ENCODE measurements at regions not wholly inside any gene's neighbourhood (a gene's known extent, or its start where the extent isn't known, plus 50 kb on each side); places are given as distances from the start of the nearest gene placed in this dataset.

DNA sequence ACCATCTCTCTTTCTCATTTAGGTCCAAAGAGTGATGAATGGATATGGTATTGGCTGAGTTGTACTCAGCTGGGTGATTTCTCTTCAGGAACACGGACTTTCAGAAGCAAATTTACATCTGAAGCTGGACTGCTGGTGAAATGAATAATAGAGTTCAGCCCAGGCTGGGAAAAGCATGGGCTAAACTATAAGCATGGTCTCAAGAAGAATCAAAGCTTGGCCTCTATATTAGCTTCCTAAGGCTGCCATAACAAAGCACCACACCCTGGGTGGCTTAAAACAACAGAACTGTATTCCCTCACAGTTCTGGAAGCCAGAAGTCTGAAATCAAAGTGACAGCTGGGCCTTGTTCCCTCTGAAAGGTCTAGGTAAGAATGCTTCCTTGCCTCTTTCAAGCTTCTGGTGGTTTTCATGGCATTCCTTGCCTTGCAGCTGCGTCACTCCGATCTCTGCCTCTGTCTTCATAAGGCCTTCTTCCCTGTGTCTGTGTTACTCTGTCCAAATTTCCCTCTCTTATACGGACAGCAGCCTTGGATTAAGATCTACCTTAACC, 89.8 kb upstream of the CES5A start:
- in situ Hi-C loops (cut with MboI; ENCODE audit: low pct_unique_long_range_greater_than_20kb, low sequenced_read_pairs), result no loop called here

DNA sequence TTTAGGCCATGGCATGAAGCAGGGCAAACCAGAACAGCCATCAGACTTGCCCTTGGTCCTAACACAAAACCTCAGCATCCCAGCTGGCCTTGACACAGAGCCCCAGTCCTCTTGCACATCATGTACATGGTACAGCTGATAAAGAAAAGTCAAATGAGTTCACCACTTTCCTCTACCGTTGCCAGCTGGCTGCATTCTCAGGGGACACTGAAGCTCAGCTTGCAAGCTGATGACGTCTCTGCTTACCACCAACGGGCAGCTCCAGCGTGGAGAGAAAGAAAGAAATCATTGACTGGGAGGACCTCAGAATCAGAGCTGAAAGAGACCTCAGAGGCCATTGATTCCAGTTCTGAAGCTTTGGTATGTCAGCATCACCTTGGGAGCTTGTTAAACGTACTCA, 80.7 kb upstream of the CES5A start:
- in situ Hi-C loops (cut with MboI; ENCODE audit: low pct_unique_long_range_greater_than_20kb, low sequenced_read_pairs), result no loop called here
- DNase-seq, result no peak

More for the DNA sequence above, 89.8 kb upstream of the CES5A start:
- no peak for DNase-seq

DNA sequence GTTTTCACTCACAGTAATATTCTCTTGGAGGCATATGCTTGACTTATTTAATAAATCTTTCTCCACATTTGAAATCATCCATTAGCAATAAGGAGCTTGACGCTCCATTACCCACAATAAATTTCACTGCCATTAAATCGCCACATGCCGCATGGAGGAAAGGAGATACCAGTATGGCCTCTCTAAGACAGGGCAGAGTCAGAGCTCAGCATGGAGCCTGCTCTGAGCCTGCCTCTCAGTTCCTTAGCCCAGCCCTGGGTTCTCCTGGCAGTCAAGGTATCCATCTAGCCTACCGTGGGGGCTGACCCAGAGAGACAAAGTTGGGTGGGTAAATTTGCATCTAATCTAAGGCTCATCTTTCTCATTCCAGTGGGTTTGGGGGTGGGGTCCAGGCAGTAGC, 80.3 kb upstream of the CES5A start:
- in situ Hi-C loops (cut with MboI; ENCODE audit: low pct_unique_long_range_greater_than_20kb, low sequenced_read_pairs), result no loop called here
- DNase-seq, result no peak

DNA sequence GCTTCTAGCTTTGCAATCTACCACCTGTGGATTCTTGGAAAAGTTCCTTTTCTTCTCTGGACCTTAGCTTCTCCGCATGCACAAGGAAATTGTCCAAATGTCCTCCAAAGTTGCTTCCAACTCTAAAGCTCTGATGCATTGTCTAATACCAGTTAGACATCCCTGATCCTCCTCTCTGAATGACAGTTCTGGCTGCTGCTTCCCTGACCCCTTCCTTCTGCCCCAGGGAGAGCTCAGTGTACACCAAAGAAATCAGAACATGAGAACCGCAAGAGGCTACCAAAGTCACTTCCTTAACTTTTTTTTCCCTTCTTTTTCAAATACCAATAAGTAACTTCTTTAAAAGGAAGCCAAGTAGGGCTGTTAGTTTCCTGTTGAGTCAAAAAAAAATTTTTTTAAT, 79.7 kb upstream of the CES5A start:
- in situ Hi-C loops (cut with MboI; ENCODE audit: low pct_unique_long_range_greater_than_20kb, low sequenced_read_pairs), result no loop called here
- no peak for DNase-seq

DNA sequence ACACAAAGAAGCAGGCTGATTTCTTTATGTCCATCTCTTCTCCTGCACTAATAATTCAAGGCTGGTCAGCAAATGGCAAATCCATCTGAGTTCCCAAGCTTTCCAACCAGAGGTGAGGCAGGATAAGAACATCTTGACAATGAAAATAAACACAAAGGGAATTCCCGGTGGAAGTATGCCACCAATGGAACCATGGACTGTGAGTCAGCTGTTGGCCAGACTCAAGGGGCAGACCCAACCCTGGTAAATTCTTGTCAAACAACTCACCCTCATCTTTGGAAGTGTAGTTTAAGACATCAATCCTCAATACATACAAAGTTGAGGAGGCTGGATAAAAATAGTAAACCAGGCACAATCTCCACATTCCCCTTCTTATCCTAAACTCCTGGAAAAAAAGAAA, 74.3 kb upstream of the CES5A start:
- in situ Hi-C loops (cut with MboI; ENCODE audit: low pct_unique_long_range_greater_than_20kb, low sequenced_read_pairs), result no loop called here
- DNase-seq, result no peak

DNA sequence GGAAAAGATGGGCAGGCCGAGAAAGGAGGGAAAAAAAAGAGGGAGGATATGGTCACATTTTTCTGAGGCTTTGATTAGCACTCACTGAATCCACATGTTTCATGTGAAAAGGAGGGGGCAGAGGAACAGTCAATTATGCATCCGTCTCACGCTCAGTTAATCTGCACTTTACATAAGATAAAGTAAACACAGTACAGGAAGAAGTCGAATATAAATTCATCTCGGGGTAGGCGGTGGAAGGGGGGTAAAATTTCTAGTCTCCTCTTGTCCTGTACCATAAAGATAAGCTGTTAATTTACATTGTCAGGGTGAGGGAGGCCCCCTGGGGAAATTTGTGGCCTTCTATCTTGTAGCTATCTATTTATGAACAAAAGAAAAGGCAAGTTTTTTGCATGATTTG, 73.1 kb upstream of the CES5A start:
- no peak for DNase-seq

DNA sequence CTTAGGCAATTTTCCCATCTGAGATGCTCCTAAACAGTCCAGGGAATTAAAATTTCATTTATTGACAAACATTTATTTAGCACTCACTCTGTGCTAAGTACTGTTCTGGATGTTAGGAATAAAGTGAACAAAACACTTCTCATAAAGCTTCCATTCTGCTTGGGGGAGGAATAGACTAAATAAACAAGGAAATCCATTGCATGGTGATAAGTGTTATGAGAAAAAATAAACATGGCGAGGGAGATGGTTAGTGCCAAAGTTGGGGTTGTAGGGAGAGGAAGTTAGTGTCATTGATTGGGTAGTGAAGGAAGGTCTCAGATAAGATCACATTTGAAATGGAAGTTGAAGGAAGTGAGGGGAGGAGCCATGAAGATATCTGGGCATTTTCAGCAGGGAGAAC, 72.2 kb upstream of the CES5A start:
- no peak for DNase-seq
- in situ Hi-C loops (cut with MboI; ENCODE audit: low pct_unique_long_range_greater_than_20kb, low sequenced_read_pairs), result no loop called here

More for the DNA sequence above, 73.1 kb upstream of the CES5A start:
- in situ Hi-C loops (cut with MboI; ENCODE audit: low pct_unique_long_range_greater_than_20kb, low sequenced_read_pairs), result no loop called here

DNA sequence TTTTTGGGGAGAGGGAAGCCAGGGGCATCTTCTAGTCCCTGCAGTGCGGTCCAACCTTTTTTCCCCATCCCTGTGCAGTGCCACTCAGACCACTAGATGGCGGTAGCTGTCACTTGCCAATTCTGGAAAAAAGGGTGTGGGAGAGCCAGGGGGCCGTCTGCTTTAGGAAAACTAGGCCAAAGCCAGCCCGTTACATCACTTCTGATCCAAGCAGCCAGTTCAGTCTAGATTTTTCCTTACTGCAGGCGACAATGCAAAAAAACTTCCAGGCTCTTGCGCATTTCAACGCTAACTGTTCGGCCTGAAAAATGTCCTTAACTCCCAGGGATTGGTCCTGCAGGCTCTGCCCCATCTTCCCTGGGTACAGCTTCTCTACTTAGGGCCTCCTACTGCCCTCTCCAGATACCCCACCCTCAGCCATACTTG, 69.2 kb upstream of the CES5A start:
- peak; percentile 55 for DNase-seq
- in situ Hi-C loops (cut with MboI; ENCODE audit: low pct_unique_long_range_greater_than_20kb, low sequenced_read_pairs), result no loop called here

DNA sequence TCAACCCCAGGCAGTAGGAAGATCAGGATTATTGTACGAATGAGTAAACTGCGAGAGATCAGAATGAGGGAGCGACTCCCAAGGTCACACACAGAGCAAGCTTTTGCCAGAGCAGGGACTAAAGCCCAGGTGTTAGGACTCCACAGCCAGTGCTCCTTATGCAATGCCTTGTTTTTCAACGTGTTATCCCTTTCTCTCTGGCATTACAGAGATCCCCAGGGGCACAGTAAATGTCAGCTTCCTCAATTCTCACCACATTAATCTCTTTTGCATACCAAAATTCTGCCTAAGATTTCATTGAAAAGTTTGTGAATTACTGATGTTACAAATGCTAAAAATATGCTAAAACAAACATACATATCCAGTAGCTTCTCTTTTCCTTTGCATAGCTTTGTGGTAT, 68.1 kb upstream of the CES5A start:
- no peak for DNase-seq
- in situ Hi-C loops (cut with MboI; ENCODE audit: low pct_unique_long_range_greater_than_20kb, low sequenced_read_pairs), result no loop called here

DNA sequence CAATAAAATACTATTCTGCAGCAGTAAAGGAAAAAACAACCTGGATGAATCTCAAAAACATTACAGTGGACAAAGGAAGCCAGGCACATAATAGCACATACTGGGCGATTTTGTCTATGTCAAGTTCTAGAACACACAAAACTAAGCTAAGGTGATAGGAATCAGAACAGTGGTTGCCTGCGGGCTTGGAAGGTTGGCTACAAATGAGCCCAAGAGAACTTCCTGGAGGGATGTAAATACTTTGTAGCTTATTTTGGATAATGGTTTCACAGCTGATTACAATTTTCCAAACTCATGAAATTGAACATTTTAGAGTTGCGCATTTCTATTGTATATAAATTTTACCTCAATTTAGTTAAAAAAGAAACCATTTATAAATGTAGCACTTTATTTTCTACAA, 67.6 kb upstream of the CES5A start:
- no peak for DNase-seq
- in situ Hi-C loops (cut with MboI; ENCODE audit: low pct_unique_long_range_greater_than_20kb, low sequenced_read_pairs), result no loop called here

DNA sequence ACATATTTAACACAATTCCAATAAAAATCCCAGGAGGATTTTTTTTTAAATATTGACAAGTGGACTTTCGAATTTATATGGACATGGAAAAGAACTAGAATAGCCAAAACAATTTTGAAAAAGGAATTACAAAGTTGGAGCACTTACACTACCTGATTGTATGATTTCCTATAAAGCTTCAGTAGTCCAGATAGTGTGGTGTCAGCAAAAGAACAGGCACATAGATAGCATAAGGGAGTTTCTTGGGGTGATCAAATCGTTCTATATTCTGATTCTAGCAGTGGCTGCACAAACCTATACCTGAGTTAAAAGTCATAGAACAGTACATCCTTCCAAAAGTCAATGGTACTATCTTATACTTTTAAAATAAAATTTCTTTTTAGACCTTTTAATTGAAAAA, 66.4 kb upstream of the CES5A start:
- no peak for DNase-seq
- in situ Hi-C loops (cut with MboI; ENCODE audit: low pct_unique_long_range_greater_than_20kb, low sequenced_read_pairs), result no loop called here

DNA sequence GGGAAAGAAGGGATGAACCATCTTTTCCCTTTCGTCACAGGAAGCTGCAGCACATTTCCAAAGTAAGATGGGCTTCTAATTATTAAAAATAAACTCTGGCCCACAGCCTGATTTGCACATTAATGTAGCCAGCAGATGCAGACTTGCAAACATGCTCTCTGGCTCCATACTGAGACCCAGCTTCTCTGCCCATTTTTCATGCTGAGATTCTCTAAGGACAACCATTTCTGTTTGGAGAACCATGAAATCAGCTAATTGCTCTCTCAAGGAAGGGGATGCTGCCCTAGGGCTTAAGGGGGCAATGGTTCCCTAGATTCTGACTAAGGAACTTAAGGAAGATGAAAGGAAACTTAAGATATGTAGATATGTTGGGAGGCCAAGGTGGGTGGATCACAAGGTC, 63.0 kb upstream of the CES5A start:
- no peak for DNase-seq
- in situ Hi-C loops (cut with MboI; ENCODE audit: low pct_unique_long_range_greater_than_20kb, low sequenced_read_pairs), result no loop called here

DNA sequence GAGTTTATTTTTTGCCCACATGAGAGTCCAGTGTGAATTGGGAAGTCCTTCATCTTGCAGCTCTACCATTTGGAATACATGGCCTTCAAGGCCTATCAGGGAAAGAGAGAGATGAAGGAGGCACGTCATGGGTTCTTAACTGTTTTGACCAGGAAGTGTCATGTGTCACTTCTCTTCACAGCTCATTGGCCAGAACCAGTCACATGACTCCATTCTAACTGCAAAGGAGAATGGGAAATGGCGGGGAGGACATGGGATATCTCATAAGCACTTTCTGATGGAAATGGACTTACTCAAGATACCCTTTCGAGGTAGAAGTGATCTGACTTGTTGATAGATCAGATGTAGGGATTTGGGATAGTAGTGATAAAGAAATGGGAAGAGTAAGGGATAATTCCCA, 57.9 kb upstream of the CES5A start:
- DNase-seq, result no peak

DNA sequence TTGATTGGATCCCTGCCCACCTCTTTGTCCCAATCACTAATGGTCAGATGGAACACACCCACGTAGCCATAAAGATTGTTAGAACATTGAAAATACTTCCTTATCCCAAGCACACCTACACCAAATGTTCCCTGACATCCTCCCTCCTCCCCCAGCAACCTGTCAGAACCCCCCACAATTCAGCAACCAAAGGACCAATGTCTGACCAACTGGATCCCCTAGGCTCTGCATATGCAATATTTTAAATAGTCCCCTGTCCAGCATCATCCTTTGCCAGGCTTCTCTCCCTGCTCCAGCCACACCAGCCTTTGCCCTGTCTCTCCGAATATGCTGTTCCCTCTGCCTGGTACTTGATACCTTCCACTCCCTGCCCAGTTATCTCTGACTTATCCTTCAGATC, 54.9 kb upstream of the CES5A start:
- DNase-seq, result no peak
- in situ Hi-C loops (cut with MboI; ENCODE audit: low pct_unique_long_range_greater_than_20kb, low sequenced_read_pairs), result no loop called here

More for the DNA sequence above, 57.9 kb upstream of the CES5A start:
- in situ Hi-C loops (cut with MboI; ENCODE audit: low pct_unique_long_range_greater_than_20kb, low sequenced_read_pairs), result no loop called here

DNA sequence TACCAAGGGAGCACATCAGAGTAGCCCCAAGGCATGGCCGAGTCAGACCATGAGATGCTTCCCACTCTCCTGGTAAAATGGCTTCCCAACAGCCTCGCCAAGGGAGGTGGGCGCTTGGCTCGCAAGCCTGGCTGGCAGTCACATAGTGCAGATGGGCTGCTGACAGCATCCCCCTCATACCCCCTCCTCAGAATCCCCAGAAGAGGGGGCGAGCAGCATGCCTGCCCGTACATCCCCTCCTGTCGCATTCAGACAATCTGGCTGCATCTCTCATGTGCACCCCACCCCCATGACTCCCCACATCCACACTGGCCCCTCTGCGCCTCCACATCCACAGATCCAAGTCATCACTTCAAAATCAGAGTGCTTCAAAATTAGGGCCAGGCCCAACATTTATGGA, 54.0 kb upstream of the CES5A start:
- in situ Hi-C loops (cut with MboI; ENCODE audit: low pct_unique_long_range_greater_than_20kb, low sequenced_read_pairs), result no loop called here
- no peak for DNase-seq

DNA sequence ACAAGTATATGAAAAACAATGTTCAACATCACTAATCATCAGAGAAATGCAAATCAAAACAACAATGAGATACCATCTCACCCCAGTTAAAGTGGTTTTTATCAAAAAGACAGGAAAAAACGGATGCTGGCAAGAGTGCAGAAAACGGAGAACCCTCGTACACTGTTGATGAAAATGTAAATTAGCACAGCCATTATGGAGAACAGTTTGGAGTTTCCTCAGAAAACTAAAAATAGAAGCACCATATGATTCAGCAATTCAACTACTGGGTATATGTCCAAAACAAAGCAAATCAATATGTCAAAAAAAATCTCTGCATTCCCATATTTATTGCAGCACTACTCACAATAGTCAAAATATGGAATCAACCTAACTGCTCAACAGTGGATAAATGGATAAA, 50.1 kb upstream of the CES5A start:
- in situ Hi-C loops (cut with MboI; ENCODE audit: low pct_unique_long_range_greater_than_20kb, low sequenced_read_pairs), result no loop called here

More for the DNA sequence above, 50.1 kb upstream of the CES5A start:
- DNase-seq, result no peak
